Fibroblast of lung (primary cell): ENCODE measurements at regions not wholly inside any gene's neighbourhood (a gene's known extent, or its start where the extent isn't known, plus 50 kb on each side); places are given as distances from the start of the nearest gene placed in this dataset.

Experiments used
- DNase-seq, 2 donors: peaks; one replicate each; pipeline versions ENCODE4 v3.0.0 to v3.0.0-alpha.2; 2010; ENCODE audit warnings: low read depth in 2 of 2
- H2AFZ ChIP-seq: 2 replicates; pipeline ENCODE4 v1.5.1; 2012; ENCODE audit warnings: low read length, control low read depth, inconsistent platforms
- H3K27ac ChIP-seq: 2 replicates; pipeline ENCODE4 v1.5.1; 2011; ENCODE audit warnings: low read length, control low read depth; ENCODE audit not compliant: insufficient read depth
- H3K27me3 ChIP-seq: 2 replicates; pipeline ENCODE4 v1.5.1; 2011; ENCODE audit warnings: mild to moderate bottlenecking, low read length; ENCODE audit not compliant: control insufficient read depth, insufficient read depth
- H3K36me3 ChIP-seq: 2 replicates; pipeline ENCODE4 v1.5.1; 2011; ENCODE audit warnings: low read length; ENCODE audit not compliant: control insufficient read depth, insufficient read depth
- H3K4me1 ChIP-seq: 2 replicates; pipeline ENCODE4 v1.5.1; 2011; ENCODE audit warnings: low read length; ENCODE audit not compliant: control insufficient read depth, insufficient read depth; ENCODE audit errors: extremely low read depth
- H3K4me2 ChIP-seq: 2 replicates; pipeline ENCODE4 v1.5.1; 2011; ENCODE audit warnings: low read length, control low read depth; ENCODE audit not compliant: insufficient read depth; ENCODE audit errors: extremely low read depth
- H3K4me3 ChIP-seq, 4 experiments: fragments of 200-600 bp in 1 of 4; sonication (generic) in 1 of 4; replicated peaks in 1 of 4; 2 replicates each; pipeline ENCODE4 v1.5.1; 2011 to 2016; ENCODE audit warnings: low read length in 4 of 4, low read depth in 3 of 4, mild to moderate bottlenecking in 3 of 4, control low read depth in 2 of 4, inconsistent platforms in 1 of 4, mixed read lengths in 1 of 4; ENCODE audit not compliant: insufficient read depth in 1 of 4; ENCODE audit errors: control extremely low read depth in 1 of 4
- H3K79me2 ChIP-seq: 2 replicates; pipeline ENCODE4 v1.5.1; 2012; ENCODE audit warnings: mild to moderate bottlenecking, low read length, inconsistent platforms; ENCODE audit not compliant: control insufficient read depth, insufficient read depth
- H3K9ac ChIP-seq: 2 replicates; pipeline ENCODE4 v1.5.1; 2011; ENCODE audit warnings: mild to moderate bottlenecking, low read length, control low read depth; ENCODE audit not compliant: insufficient read depth
- H3K9me3 ChIP-seq: 2 replicates; pipeline ENCODE4 v1.5.1; 2012; ENCODE audit warnings: low read depth, low read length; ENCODE audit not compliant: control insufficient read depth, insufficient read depth
- H4K20me1 ChIP-seq: 2 replicates; pipeline ENCODE4 v1.5.1; 2011; ENCODE audit warnings: low read length; ENCODE audit not compliant: control insufficient read depth, insufficient read depth; ENCODE audit errors: extremely low read depth
- CTCF ChIP-seq, 2 donors: IDR thresholded peaks in 1 of 2; conservative IDR thresholded peaks in 1 of 2; 1 replicate in 1 of 2; 2 replicates in 1 of 2; pipeline ENCODE4 v1.5.1; 2011 to 2012; ENCODE audit warnings: low read length in 2 of 2, control low read depth in 1 of 2, inconsistent platforms in 1 of 2, low read depth in 1 of 2, mild to moderate bottlenecking in 1 of 2
- EZH2 ChIP-seq: IDR thresholded peaks from 2 replicates; pipeline ENCODE4 v1.5.1; 2012; ENCODE audit warnings: low read length, control low read depth, mild to moderate bottlenecking; ENCODE audit errors: missing control alignments

- Histone ChIP-seq H3K4me3 (no peak overlapping the region), H2AFZ (no peak overlapping the region), H3K79me2 (no peaks in the 10 kb centered on the region), H3K9ac (no peak overlapping the region), H4K20me1 (no peaks in the 10 kb centered on the region), H3K9me3 (no peaks in the 10 kb centered on the region), H3K4me1 (no peaks in the 10 kb centered on the region), H3K36me3 (no peaks in the 10 kb centered on the region), H3K27ac (no peak overlapping the region), H3K27me3 (no peaks in the 10 kb centered on the region), H3K4me2 (no peak overlapping the region)
- TF ChIP-seq CTCF (conservative IDR thresholded peaks at IDR 0.05 in 1 of 2, IDR thresholded peaks at IDR 0.05 in 1 of 2; ENCODE audit: low read depth in 1 of 2, low read length in 2 of 2) (no peak), EZH2 (no peak)
- no peak for DNase-seq
These were observed 106.0 kb upstream of the IQSEC1 start for GRCh38 chr3:13179181-13179580.

GRCh38 chr3:13178107-13178506 is 104.9 kb upstream of the IQSEC1 start:
- H3K79me2 ChIP-seq: no peaks in the 10 kb centered on the region
- no peaks in the 10 kb centered on the region for H3K9me3 ChIP-seq
- no peak overlapping the region for H2AFZ ChIP-seq
- no peak overlapping the region for H3K27ac ChIP-seq
- DNase-seq: no peak
- no peaks in the 10 kb centered on the region for H3K27me3 ChIP-seq
- H3K9ac ChIP-seq: no peak overlapping the region
- no peaks in the 10 kb centered on the region for H4K20me1 ChIP-seq
- H3K4me2 ChIP-seq: no peak overlapping the region
- no peak for TF ChIP-seq EZH2
- no peak for TF ChIP-seq CTCF (conservative IDR thresholded peaks at IDR 0.05 in 1 of 2, IDR thresholded peaks at IDR 0.05 in 1 of 2; ENCODE audit: low read depth in 1 of 2, low read length in 2 of 2)
- H3K4me1 ChIP-seq: no peaks in the 10 kb centered on the region
- no peak overlapping the region for H3K4me3 ChIP-seq
- no peaks in the 10 kb centered on the region for H3K36me3 ChIP-seq

GRCh38 chr3:13177641-13178040 is 104.4 kb upstream of the IQSEC1 start:
- no peak for DNase-seq

More at GRCh38 chr3:13177641-13178040, 104.4 kb upstream of the IQSEC1 start:
- Histone ChIP-seq H3K9me3 (no peaks in the 10 kb centered on the region), H3K4me2 (no peak overlapping the region), H4K20me1 (no peaks in the 10 kb centered on the region), H3K9ac (no peak overlapping the region), H2AFZ (no peak overlapping the region), H3K79me2 (no peaks in the 10 kb centered on the region), H3K4me1 (no peaks in the 10 kb centered on the region), H3K36me3 (no peaks in the 10 kb centered on the region), H3K27me3 (no peaks in the 10 kb centered on the region), H3K4me3 (no peak overlapping the region), H3K27ac (no peak overlapping the region)
- TF ChIP-seq EZH2: no peak
